ENCODE measurements at regions not wholly inside any gene's neighbourhood (a gene's known extent, or its start where the extent isn't known, plus 50 kb on each side); places are given as distances from the start of the nearest gene placed in this dataset.
A peak's percentile ranks its signal among the peaks of the same experiment; 100 is the strongest.

GRCh38 chr12:115618105-115618504, 659.4 kb downstream of the MED13L start:
- no peaks in the 10 kb centered on the region for H3K36me3 ChIP-seq
- DNase-seq: no peak
- no peak for TF ChIP-seq POLR2A (IDR thresholded peaks at IDR 0.05)
- H3K27me3 ChIP-seq: no peaks in the 10 kb centered on the region
- no peak overlapping the region for H3K27ac ChIP-seq
- no peak overlapping the region for H3K4me3 ChIP-seq
- no peaks in the 10 kb centered on the region for H3K9me3 ChIP-seq
- no peaks in the 10 kb centered on the region for H3K4me1 ChIP-seq

- Histone ChIP-seq H3K27me3 (no peaks in the 10 kb centered on the region), H3K36me3 (no peaks in the 10 kb centered on the region), H3K4me1 (no peaks in the 10 kb centered on the region), H3K4me3 (no peak overlapping the region), H3K9me3 (no peaks in the 10 kb centered on the region), H3K27ac (no peak overlapping the region)
- TF ChIP-seq POLR2A (IDR thresholded peaks at IDR 0.05): no peak
- no peak for TF ChIP-seq CTCF (IDR thresholded peaks at IDR 0.05)
- no peak for DNase-seq
Observed at GRCh38 chr12:115617391-115617790, 660.1 kb downstream of the MED13L start.

GRCh38 chr12:115611477-115611876, 666.0 kb downstream of the MED13L start:
- Histone ChIP-seq H3K27me3 (no peaks in the 10 kb centered on the region), H3K4me3 (no peak overlapping the region), H3K4me1 (no peaks in the 10 kb centered on the region), H3K9me3 (no peaks in the 10 kb centered on the region), H3K36me3 (no peaks in the 10 kb centered on the region), H3K27ac (no peak overlapping the region)
- no peak for DNase-seq
- TF ChIP-seq CTCF (IDR thresholded peaks at IDR 0.05) (no peak), POLR2A (IDR thresholded peaks at IDR 0.05) (no peak)

- H3K9me3 ChIP-seq: no peaks in the 10 kb centered on the region
- DNase-seq: no peak
- no peaks in the 10 kb centered on the region for H3K27me3 ChIP-seq
- no peak overlapping the region for H3K4me3 ChIP-seq
- H3K36me3 ChIP-seq: no peaks in the 10 kb centered on the region
- no peak overlapping the region for H3K27ac ChIP-seq
- H3K4me1 ChIP-seq: no peaks in the 10 kb centered on the region
- TF ChIP-seq CTCF (IDR thresholded peaks at IDR 0.05) (no peak), POLR2A (IDR thresholded peaks at IDR 0.05) (no peak)
Observed at GRCh38 chr12:115609347-115609746, 668.1 kb downstream of the MED13L start.

- H3K4me3 ChIP-seq: no peak overlapping the region
- no peak overlapping the region for H3K27ac ChIP-seq
- H3K9me3 ChIP-seq: no peaks in the 10 kb centered on the region
- no peak for DNase-seq
- H3K36me3 ChIP-seq: no peaks in the 10 kb centered on the region
- no peaks in the 10 kb centered on the region for H3K27me3 ChIP-seq
- H3K4me1 ChIP-seq: no peaks in the 10 kb centered on the region
- TF ChIP-seq CTCF (IDR thresholded peaks at IDR 0.05) (no peak), POLR2A (IDR thresholded peaks at IDR 0.05) (no peak)
Observed at GRCh38 chr12:115606040-115606439, 671.5 kb downstream of the MED13L start.

- Histone ChIP-seq H3K36me3 (no peaks in the 10 kb centered on the region), H3K27me3 (no peaks in the 10 kb centered on the region), H3K4me1 (peaks cover 0 to 7% (median 0%) of the 10 kb centered on the region in 4 donors), H3K27ac (no peak overlapping the region), H3K4me3 (peak overlapping the region in 2 of 4 donors; percentile 22 to 24), H3K9me3 (no peaks in the 10 kb centered on the region)
- no peak for DNase-seq
- TF ChIP-seq POLR2A (IDR thresholded peaks at IDR 0.05) (no peak), CTCF (IDR thresholded peaks at IDR 0.05) (no peak)
Observed at GRCh38 chr12:115598871-115599811, 678.4 kb downstream of the MED13L start.

All from Peyer's patch (tissue), 4 donors.